Activated CD4-positive, alpha-beta T cell treated with anti-CD3 and anti-CD28 coated beads, Interleukin-2, amount 50 U/mL, for 48 hours (primary cell): ENCODE measurements at regions not wholly inside any gene's neighbourhood (a gene's known extent, or its start where the extent isn't known, plus 50 kb on each side); places are given as distances from the start of the nearest gene placed in this dataset.

Experiments
- DNase-seq, 2 experiments: peaks; one replicate each; pipeline ENCODE4 v3.0.0-alpha.2; 2020

GRCh38 chr2:147548451-147548850 lies 296.4 kb upstream of the ACVR2A start:
- no peak for DNase-seq

DNA sequence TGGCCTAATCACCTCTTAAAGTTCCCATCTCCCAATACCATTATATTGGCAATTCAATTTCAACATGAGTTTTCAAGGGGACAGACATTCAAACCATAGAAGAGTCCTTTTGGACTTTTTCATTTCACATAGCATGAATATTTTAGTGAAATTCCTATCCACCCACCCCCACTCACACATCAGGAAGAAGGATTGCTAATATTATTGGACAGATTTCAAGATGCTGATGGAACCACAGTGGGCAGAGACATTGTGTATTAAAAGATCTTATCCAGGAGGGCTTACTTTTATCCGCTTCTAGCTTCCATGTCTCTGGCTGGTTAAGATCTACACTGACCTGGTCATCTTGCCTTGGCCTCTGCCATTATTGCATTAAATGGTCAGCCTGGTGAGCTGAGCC lies 297.4 kb upstream of the ACVR2A start:
- no peak for DNase-seq

DNA sequence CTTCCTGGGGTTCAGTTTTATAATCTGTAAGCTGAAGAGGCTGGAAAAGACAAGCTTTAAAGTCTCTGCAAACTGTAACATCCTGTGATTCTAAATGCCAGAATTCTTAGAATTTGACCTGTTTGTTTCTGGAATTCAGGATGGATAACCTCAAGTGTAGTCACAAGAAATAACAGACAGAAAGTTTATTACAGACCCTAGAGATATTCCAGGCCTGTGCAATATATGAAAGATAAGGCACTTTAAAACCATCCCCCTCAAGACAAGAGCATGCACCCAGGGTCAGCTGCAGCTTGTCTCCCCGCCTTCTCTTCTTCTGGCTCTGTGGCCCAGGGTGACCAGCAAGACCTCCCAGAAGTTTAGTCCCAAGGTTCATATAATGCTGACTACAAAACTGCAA lies 298.7 kb upstream of the ACVR2A start:
- DNase-seq = no peak

GRCh38 chr2:147543056-147543455 lies 301.8 kb upstream of the ACVR2A start:
- DNase-seq = no peak

GRCh38 chr2:147542351-147542750 lies 302.5 kb upstream of the ACVR2A start:
- no peak for DNase-seq

GRCh38 chr2:147541314-147541713 lies 303.5 kb upstream of the ACVR2A start:
- DNase-seq = no peak

- no peak for DNase-seq
Measured at GRCh38 chr2:147538821-147539220, 306.0 kb upstream of the ACVR2A start.

GRCh38 chr2:147538088-147538487 lies 306.7 kb upstream of the ACVR2A start:
- no peak for DNase-seq

DNA sequence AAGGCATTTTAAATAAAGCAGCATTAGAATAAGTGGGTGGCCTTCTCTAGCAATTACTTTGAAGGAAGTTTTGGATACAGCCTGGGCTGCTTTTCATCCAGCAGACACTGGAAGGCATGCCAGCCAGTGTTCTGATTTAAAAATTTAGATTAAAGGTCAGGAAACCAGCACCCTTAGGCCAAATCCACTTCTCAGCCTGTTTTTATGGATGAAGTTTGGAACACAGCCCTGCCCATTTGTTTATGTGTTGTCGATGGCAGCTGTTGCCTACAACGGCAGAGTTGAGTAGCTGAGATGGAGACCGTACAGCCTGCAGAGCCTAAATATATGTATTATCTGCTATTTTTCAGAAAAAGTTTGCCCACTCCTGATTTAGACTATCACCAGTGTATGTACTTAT lies 313.6 kb upstream of the ACVR2A start:
- no peak for DNase-seq

- DNase-seq = no peak
Measured at GRCh38 chr2:147530033-147530432, 314.8 kb upstream of the ACVR2A start.

DNA sequence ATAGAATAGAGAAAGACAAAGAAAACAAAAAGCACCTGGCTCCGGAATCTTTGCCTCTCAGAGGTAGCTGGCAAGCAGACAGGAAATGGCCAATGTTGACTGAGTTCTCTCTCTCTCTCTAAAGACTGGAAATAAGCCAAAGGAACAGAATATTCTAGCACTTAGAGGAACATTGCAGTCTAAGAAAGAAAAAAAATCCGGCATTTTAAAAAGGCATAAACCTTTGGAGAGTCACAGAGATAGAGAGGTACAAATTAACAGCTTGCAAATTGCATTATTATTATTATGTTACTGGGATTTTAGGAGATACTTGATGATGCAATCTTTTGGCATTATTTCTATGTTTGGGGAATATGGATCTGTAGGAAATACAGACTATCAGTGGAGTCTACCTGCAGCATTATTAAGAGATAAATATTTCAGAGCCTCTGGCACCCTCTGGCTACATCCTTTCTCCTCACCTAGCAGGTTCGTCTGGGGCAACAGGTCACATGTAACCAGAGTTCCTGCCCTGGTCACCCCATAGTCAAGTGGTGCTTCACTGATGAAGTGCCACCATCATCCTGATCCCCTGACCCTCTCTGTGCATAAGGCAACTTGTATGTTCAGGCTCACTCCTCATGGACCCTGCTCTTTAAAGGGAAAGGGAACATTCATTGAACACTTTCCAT lies 318.9 kb upstream of the ACVR2A start:
- DNase-seq = no peak

- DNase-seq = no peak
Measured at GRCh38 chr2:147524912-147525311, 319.9 kb upstream of the ACVR2A start.

DNA sequence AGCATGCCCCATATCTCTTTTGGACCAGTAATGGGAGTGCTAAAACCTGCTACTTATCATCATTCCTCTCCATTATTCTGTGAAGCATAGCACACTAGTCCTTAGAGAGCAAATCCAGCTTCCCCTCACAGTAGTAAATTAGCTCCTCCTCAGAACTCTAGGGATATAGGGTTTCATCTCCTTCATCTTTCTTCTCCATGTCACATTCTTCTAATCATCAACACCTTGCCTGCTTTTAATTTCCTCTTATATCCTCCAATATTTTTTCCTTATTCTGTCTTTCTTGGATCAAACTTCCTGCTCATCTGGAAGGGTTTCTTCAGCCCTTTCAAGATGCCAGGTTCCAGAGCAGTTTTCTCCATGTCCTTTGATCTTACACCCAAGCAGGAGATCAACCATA lies 321.4 kb upstream of the ACVR2A start:
- no peak for DNase-seq

- no peak for DNase-seq
Measured at GRCh38 chr2:147521936-147522335, 322.9 kb upstream of the ACVR2A start.

- no peak for DNase-seq
Measured at GRCh38 chr2:147520817-147521216, 324.0 kb upstream of the ACVR2A start.

DNA sequence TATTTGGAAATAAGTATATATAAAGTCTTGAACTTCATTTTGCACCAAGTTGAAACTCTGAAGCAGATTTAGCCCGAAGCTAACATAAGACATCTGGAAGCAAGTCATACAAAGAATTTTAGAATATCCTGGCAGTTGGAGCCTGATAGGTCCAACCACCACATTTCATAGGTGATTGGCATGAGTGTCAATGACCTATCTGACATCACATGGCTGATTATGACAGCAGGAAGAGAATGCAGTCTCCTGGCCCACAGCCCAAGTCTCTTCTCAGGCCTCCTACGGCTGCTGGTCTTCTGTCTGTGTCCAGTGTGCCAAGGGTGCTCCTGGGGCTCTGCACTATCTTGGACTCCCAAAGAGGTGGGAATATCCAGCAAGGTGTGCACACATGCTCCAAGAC lies 325.7 kb upstream of the ACVR2A start:
- DNase-seq = no peak

GRCh38 chr2:147515213-147515612 lies 329.6 kb upstream of the ACVR2A start:
- DNase-seq = no peak

DNA sequence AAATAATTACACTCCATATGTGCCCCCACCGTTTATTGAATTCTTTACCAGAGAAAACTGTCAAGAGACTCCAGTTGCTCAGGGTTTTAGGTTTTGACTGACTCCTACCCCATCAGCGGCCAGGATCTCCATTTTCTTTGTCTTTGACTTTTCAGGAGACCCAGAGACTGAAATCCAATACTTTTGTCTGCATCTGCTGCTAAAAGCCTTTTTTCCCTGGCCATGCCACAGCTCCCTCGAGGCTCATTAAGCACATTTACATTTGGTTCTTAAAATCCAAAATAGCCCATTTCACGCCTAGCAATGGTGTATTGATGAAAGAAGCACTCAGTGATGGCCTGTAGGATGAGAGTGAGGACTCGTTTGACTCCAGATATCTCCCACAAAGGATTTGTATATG lies 332.6 kb upstream of the ACVR2A start:
- DNase-seq = no peak

GRCh38 chr2:147511491-147511948 lies 333.3 kb upstream of the ACVR2A start:
- no peak for DNase-seq

DNA sequence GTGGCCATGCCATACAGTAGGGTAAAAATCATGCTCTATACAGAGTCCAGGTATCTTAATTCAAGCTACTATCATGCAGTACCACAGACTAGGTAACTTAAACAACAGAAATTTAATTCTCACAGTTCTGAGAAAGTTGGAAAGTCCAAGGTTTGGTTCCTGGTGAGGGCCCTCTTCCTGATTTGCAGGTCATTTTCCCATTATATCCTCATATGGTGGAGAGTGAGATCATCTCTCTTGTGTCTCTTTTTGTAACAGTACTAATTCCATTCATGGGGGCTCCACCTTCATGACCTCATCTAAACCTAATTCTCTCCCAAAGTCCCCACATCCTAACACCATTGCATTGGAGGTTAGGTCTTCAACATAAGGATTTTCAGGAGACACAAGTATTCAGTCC lies 335.0 kb upstream of the ACVR2A start:
- no peak for DNase-seq

DNA sequence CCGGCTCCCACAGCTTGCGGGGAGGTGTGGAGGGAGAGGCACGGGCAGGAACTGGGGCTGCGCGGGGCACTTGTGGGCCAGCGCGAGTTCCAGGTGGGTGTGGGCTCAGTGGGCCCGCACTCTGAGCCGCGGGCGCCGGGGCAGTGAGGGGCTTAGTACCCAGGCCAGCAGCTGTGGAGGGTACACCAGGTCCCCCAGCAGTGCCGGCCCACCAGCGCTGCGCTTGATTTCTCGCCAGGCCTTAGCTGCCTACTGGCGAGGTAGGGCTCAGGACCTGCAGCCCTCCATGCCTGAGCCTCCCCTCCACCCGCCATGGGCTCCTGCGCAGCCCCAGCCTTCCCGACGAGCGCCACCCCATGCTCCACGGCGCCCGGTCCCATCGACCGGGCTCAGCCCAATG lies 337.9 kb upstream of the ACVR2A start:
- DNase-seq = no peak

DNA sequence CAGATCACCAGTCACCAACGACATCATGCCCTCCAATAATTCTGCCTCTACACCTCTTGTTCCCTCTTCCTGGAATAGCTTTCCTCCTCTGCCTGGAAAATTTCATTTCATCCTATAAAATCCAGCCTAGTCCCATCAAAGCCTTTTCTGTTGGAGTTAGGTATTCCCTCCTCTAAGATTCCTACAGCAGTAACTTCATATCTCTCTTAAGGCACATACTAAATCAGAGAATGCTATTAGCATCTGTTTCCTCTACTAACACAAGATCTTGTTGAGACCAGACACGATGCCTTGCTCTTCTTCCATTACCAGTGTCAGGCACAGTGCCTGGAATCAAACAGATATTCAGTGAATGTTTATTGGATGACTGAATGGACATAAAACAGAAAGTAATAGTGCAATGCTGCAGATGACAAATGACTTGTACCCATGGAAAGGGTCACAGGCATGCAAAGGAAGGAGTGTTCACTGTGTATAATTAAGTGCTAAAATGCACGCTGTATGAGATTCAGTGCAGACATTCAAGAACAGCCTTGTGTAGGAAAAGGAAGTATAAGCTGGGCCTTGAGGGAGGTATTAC lies 342.0 kb upstream of the ACVR2A start:
- no peak for DNase-seq

DNA sequence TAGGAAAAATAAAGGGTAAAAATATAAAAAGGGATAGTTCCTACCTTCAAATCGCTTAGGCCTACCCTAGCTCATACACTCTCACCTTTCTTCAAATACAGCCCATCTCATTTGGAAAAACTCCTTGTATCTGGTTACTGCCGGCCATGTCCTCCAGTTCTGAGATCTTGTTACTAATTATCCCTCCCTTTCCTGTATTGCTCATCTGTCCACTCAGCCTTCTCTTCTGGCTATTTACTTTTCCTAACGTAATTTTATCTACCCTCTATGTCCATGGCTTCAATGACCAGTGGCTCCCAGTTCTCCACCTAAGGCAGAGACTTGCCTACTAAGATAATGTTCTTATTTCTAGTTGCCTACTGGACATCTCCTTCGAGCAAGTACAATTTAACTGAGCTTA lies 342.9 kb upstream of the ACVR2A start:
- DNase-seq = no peak

- no peak for DNase-seq
Measured at GRCh38 chr2:147500819-147501395, 343.9 kb upstream of the ACVR2A start.

DNA sequence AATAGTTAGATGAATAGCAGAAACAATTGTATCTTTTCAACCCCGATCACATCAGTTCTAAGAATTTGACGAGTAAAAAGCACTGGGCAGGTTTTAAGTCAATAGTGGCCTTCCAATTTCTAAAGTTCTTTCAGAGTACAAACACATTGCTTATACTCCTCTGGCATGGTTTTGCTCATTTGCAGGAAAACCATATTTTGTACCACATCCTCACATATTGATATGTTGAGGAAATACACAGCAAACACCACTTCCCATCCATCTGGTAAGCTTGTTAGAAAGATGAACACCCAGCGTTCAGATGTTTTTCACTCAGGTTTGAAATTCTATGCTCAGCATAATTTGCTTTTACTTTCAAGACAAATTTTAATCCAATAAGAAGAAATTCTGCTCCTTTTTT lies 344.6 kb upstream of the ACVR2A start:
- DNase-seq = no peak
